H9 (cell line): ENCODE measurements at regions not wholly inside any gene's neighbourhood (a gene's known extent, or its start where the extent isn't known, plus 50 kb on each side); places are given as distances from the start of the nearest gene placed in this dataset.

Experiments used
- DNase-seq: peaks from one replicate; pipeline ENCODE4 v3.0.0-alpha.2; 2017
- H2AFZ ChIP-seq: one replicate; pipeline ENCODE4 v1.6.1; 2013; ENCODE audit warnings: mild to moderate bottlenecking, low read length, control low read depth, moderate library complexity
- H2AK5ac ChIP-seq: 2 replicates; pipeline ENCODE4 v1.6.1; 2013; ENCODE audit warnings: low read length, control low read depth, mixed read lengths; ENCODE audit not compliant: insufficient read length
- H2BK120ac ChIP-seq: one replicate; pipeline ENCODE4 v1.6.1; 2013; ENCODE audit warnings: low read depth, mild to moderate bottlenecking, low read length, control low read depth, inconsistent platforms; ENCODE audit not compliant: poor library complexity, severe bottlenecking
- H2BK12ac ChIP-seq: 2 replicates; pipeline ENCODE4 v1.6.1; 2013; ENCODE audit warnings: low read length, control low read depth, mixed read lengths, low read depth; ENCODE audit not compliant: insufficient read length
- H2BK15ac ChIP-seq: 2 replicates; pipeline ENCODE4 v1.6.1; 2013; ENCODE audit warnings: low read depth, low read length, control low read depth
- H2BK20ac ChIP-seq: one replicate; pipeline ENCODE4 v1.6.1; 2013; ENCODE audit warnings: low read depth, mild to moderate bottlenecking, low read length, control low read depth, inconsistent platforms; ENCODE audit not compliant: poor library complexity, severe bottlenecking
- H2BK5ac ChIP-seq: 2 replicates; pipeline ENCODE4 v1.6.1; 2013; ENCODE audit warnings: low read length, control low read depth, mixed read lengths; ENCODE audit not compliant: insufficient read length
- H3K14ac ChIP-seq: 2 replicates; pipeline ENCODE4 v1.6.1; 2013; ENCODE audit warnings: low read length, control low read depth; ENCODE audit not compliant: insufficient read depth
- H3K18ac ChIP-seq: 2 replicates; pipeline ENCODE4 v1.6.1; 2013; ENCODE audit warnings: low read depth, mild to moderate bottlenecking, mixed read lengths, low read length, control low read depth; ENCODE audit not compliant: insufficient read length
- H3K23ac ChIP-seq: 2 replicates; pipeline ENCODE4 v1.6.1; 2013; ENCODE audit warnings: low read length, control low read depth, mixed read lengths, low read depth; ENCODE audit not compliant: insufficient read length
- H3K23me2 ChIP-seq: 2 replicates; pipeline ENCODE4 v1.6.1; 2013; ENCODE audit warnings: low read depth, mild to moderate bottlenecking, mixed read lengths, low read length, control low read depth; ENCODE audit not compliant: insufficient read length, poor library complexity, severe bottlenecking
- H3K27ac ChIP-seq: 2 replicates; pipeline ENCODE4 v1.5.1; 2013; ENCODE audit warnings: low read length, control low read depth, mixed read lengths, low read depth; ENCODE audit not compliant: insufficient read length
- H3K27me3 ChIP-seq: 2 replicates; pipeline ENCODE4 v1.6.1; 2013; ENCODE audit warnings: low read length, control low read depth, inconsistent platforms; ENCODE audit not compliant: insufficient read depth
- H3K4ac ChIP-seq: 2 replicates; pipeline ENCODE4 v1.6.1; 2013; ENCODE audit warnings: low read depth, mild to moderate bottlenecking, control low read depth, inconsistent platforms, low read length, moderate library complexity
- H3K4me1 ChIP-seq: 2 replicates; pipeline ENCODE4 v1.6.1; 2013; ENCODE audit warnings: low read length, control low read depth, inconsistent platforms; ENCODE audit not compliant: insufficient read depth
- H3K4me2 ChIP-seq: 2 replicates; pipeline ENCODE4 v1.6.1; 2013; ENCODE audit warnings: low read length, control low read depth, mixed read lengths; ENCODE audit not compliant: insufficient read length, insufficient read depth
- H3K56ac ChIP-seq: 2 replicates; pipeline ENCODE4 v1.6.1; 2013; ENCODE audit warnings: low read depth, mild to moderate bottlenecking, mixed read lengths, low read length, control low read depth; ENCODE audit not compliant: insufficient read length
- H3K79me1 ChIP-seq: 2 replicates; pipeline ENCODE4 v1.6.1; 2013; ENCODE audit warnings: low read depth, mild to moderate bottlenecking, moderate library complexity, low read length, control low read depth, inconsistent platforms; ENCODE audit not compliant: insufficient read depth, poor library complexity, severe bottlenecking
- H3K79me2 ChIP-seq: 2 replicates; pipeline ENCODE4 v1.6.1; 2013; ENCODE audit warnings: low read length, control low read depth, inconsistent platforms; ENCODE audit not compliant: insufficient read depth
- H3K9ac ChIP-seq: 2 replicates; pipeline ENCODE4 v1.6.1; 2013; ENCODE audit warnings: low read length, control low read depth, mixed read lengths; ENCODE audit not compliant: insufficient read length; ENCODE audit errors: extremely low read depth
- H3K9me3 ChIP-seq: one replicate; pipeline ENCODE4 v1.6.1; 2013; ENCODE audit warnings: low read depth, low read length, inconsistent platforms; ENCODE audit not compliant: control insufficient read depth
- H3T11ph ChIP-seq: one replicate; pipeline ENCODE4 v1.6.1; 2013; ENCODE audit warnings: mild to moderate bottlenecking, low read length, control low read depth, inconsistent platforms
- H4K20me1 ChIP-seq: one replicate; pipeline ENCODE4 v1.6.1; 2013; ENCODE audit not compliant: control insufficient read depth, insufficient read length, insufficient read depth
- H4K5ac ChIP-seq: 2 replicates; pipeline ENCODE4 v1.6.1; 2013; ENCODE audit warnings: low read depth, mild to moderate bottlenecking, mixed read lengths, low read length, control low read depth; ENCODE audit not compliant: insufficient read length
- H4K8ac ChIP-seq: replicated peaks from 2 replicates; pipeline ENCODE4 v1.6.1; 2013; ENCODE audit warnings: low read length, control low read depth, mixed read lengths, low read depth; ENCODE audit not compliant: insufficient read length
- H4K91ac ChIP-seq: 2 replicates; pipeline ENCODE4 v1.6.1; 2013; ENCODE audit warnings: low read depth, mild to moderate bottlenecking, moderate library complexity, mixed read lengths, low read length, control low read depth; ENCODE audit not compliant: insufficient read length
- H3K27ac Mint-ChIP-seq, 3 experiments: 2 replicates in 2 of 3; 3 replicates in 1 of 3; pipeline ENCODE4 v1.8.0; 2020 to 2021; ENCODE audit warnings: mixed read lengths in 3 of 3, mild to moderate bottlenecking in 1 of 3, moderate library complexity in 1 of 3
- H3K27me3 Mint-ChIP-seq: 2 replicates; pipeline ENCODE4 v1.8.0; 2021; ENCODE audit warnings: low read depth, mild to moderate bottlenecking, moderate library complexity, mixed read lengths
- H3K36me3 Mint-ChIP-seq, 3 experiments: 2 replicates in 2 of 3; 3 replicates in 1 of 3; pipeline ENCODE4 v1.8.0; 2020 to 2021; ENCODE audit warnings: low read depth in 3 of 3, mixed read lengths in 3 of 3; ENCODE audit not compliant: insufficient read depth in 1 of 3
- H3K4me1 Mint-ChIP-seq, 2 experiments: 2 replicates each; pipeline ENCODE4 v1.8.0; 2020; ENCODE audit warnings: mixed read lengths in 2 of 2
- H3K4me3 Mint-ChIP-seq, 2 experiments: 2 replicates in 1 of 2; 3 replicates in 1 of 2; pipeline ENCODE4 v1.8.0; 2020 to 2021; ENCODE audit warnings: mild to moderate bottlenecking in 2 of 2, mixed read lengths in 2 of 2, moderate library complexity in 1 of 2
- H3K9me3 Mint-ChIP-seq, 2 experiments: 2 replicates in 1 of 2; 3 replicates in 1 of 2; pipeline ENCODE4 v1.8.0; 2020; ENCODE audit warnings: mild to moderate bottlenecking in 2 of 2, mixed read lengths in 2 of 2, moderate library complexity in 1 of 2
- CTCF ChIP-seq: fragments of 200-600 bp; sonication (generic); conservative IDR thresholded peaks from 3 replicates; pipeline ENCODE4 v1.8.0; 2021; ENCODE audit warnings: antibody characterized with exemption, mild to moderate bottlenecking
- WGBS: extraction: QIAGEN DNeasy Blood & Tissue Kit; methylation state at CpG from one replicate; pipeline ENCODE4 v1.1.7; 2013; ENCODE audit warnings: missing lambda C conversion rate, low lambda C conversion rate, mixed read lengths; ENCODE audit not compliant: insufficient read length; ENCODE audit errors: extremely low coverage; 5-methylcytosine and 5-hydroxymethylcytosine counted together

GRCh38 chr4:67366311-67366861 lies 178.9 kb downstream of the CENPC start:
- no peak overlapping the region for H3K56ac ChIP-seq
- H2BK15ac ChIP-seq = no peak overlapping the region
- H4K5ac ChIP-seq = no peak overlapping the region
- H3K23ac ChIP-seq = no peak overlapping the region
- no peak overlapping the region for H2AFZ ChIP-seq
- no peak for DNase-seq
- H3T11ph ChIP-seq = no peak overlapping the region
- Mint-ChIP-seq H3K4me1 (peaks cover 11 to 14% of the 10 kb centered on the region in 2 experiments), H3K9me3 (no peaks in the 10 kb centered on the region), H3K27me3 (no peaks in the 10 kb centered on the region), H3K36me3 (no peaks in the 10 kb centered on the region; a peak in 1 of 7 replicates), H3K27ac (no peak overlapping the region), H3K4me3 (no peak overlapping the region)
- H3K9ac ChIP-seq = no peak overlapping the region
- H3K79me2 ChIP-seq = no peaks in the 10 kb centered on the region
- no peaks in the 10 kb centered on the region for H3K9me3 ChIP-seq
- H3K18ac ChIP-seq = no peak overlapping the region
- no peak overlapping the region for H2BK12ac ChIP-seq
- H3K79me1 ChIP-seq = no peaks in the 10 kb centered on the region
- no peaks in the 10 kb centered on the region for H4K20me1 ChIP-seq
- H3K4me1 ChIP-seq = no peaks in the 10 kb centered on the region; the same call in 1 of the 2 replicates
- no CpG with 5 or more reads among the region's 3 CpGs for WGBS
- H4K91ac ChIP-seq = no peak overlapping the region
- no peak overlapping the region for H2BK120ac ChIP-seq
- no peak overlapping the region for H3K14ac ChIP-seq
- H2BK5ac ChIP-seq = no peak overlapping the region
- no peak overlapping the region for H3K27ac ChIP-seq
- no peak overlapping the region for H4K8ac ChIP-seq
- no peak overlapping the region for H2AK5ac ChIP-seq
- TF ChIP-seq CTCF = no peak
- no peaks in the 10 kb centered on the region for H3K23me2 ChIP-seq
- no peak overlapping the region for H3K4ac ChIP-seq
- no peak overlapping the region for H3K4me2 ChIP-seq
- H2BK20ac ChIP-seq = no peak overlapping the region
- H3K27me3 ChIP-seq = no peaks in the 10 kb centered on the region
